RWPE2 (cell line): ENCODE measurements at regions not wholly inside any gene's neighbourhood (a gene's known extent, or its start where the extent isn't known, plus 50 kb on each side); places are given as distances from the start of the nearest gene placed in this dataset.
"Not testable (repeated sequence)": the region's sequence is repeated elsewhere in the genome, so short reads cannot be mapped to it uniquely, and the experiment has no call there.

Source experiments
- ATAC-seq: fragments of 200-7000 bp; cut with Tn5 transposase; 3 replicates; pipeline ENCODE4 v1.9.1; 2021; ENCODE audit warnings: low read depth
- DNase-seq: peaks from one replicate; pipeline ENCODE4 v3.0.0-alpha.2; 2020; ENCODE audit warnings: low spot score
- H3K27ac ChIP-seq: fragments of 450-650 bp; 2 replicates; pipeline ENCODE4 v1.5.1; 2017; ENCODE audit warnings: mild to moderate bottlenecking; ENCODE audit not compliant: poor library complexity, severe bottlenecking
- H3K27me3 ChIP-seq: fragments of 250-450 bp; sonication (Bioruptor Pico); 2 replicates; pipeline ENCODE4 v1.5.1; 2021; ENCODE audit warnings: mild to moderate bottlenecking, moderate library complexity; ENCODE audit not compliant: insufficient read depth, poor library complexity, severe bottlenecking
- H3K36me3 ChIP-seq: fragments of 250-450 bp; sonication (Bioruptor Pico); 2 replicates; pipeline ENCODE4 v1.5.1; 2020; ENCODE audit warnings: low read depth, mild to moderate bottlenecking, moderate library complexity
- H3K4me1 ChIP-seq: fragments of 250-450 bp; sonication (Bioruptor Pico); 2 replicates; pipeline ENCODE4 v1.5.1; 2021; ENCODE audit warnings: mild to moderate bottlenecking, moderate library complexity; ENCODE audit not compliant: insufficient read depth, poor library complexity, severe bottlenecking
- H3K4me3 ChIP-seq: fragments of 250-450 bp; sonication (Bioruptor Pico); 2 replicates; pipeline ENCODE4 v1.5.1; 2021; ENCODE audit warnings: mild to moderate bottlenecking, moderate library complexity; ENCODE audit not compliant: severe bottlenecking
- H3K9me3 ChIP-seq: fragments of 250-450 bp; sonication (Bioruptor Pico); 2 replicates; pipeline ENCODE4 v1.5.1; 2021; ENCODE audit warnings: mild to moderate bottlenecking, moderate library complexity; ENCODE audit not compliant: severe bottlenecking
- CTCF ChIP-seq: fragments of 450-650 bp; IDR thresholded peaks from one replicate; pipeline ENCODE4 v1.5.1; 2017; ENCODE audit warnings: mild to moderate bottlenecking, moderate library complexity; ENCODE audit not compliant: poor library complexity, severe bottlenecking

- Histone ChIP-seq H3K4me1 (no peaks in the 10 kb centered on the region), H3K4me3 (no peak overlapping the region), H3K27ac (no peak overlapping the region), H3K36me3 (no peaks in the 10 kb centered on the region), H3K27me3 (peaks cover 31% of the 10 kb centered on the region), H3K9me3 (no peaks in the 10 kb centered on the region)
- ATAC-seq (no peak; the same call in 2 of the 3 replicates), DNase-seq (no peak)
- TF ChIP-seq CTCF: no peak
Observed at GRCh38 chr5:152466085-152466745, 61.1 kb upstream of the NMUR2 start.

- TF ChIP-seq CTCF: no peak
- ATAC-seq: no peak
- Histone ChIP-seq H3K27ac (no peak overlapping the region), H3K9me3 (no peaks in the 10 kb centered on the region), H3K4me1 (no peaks in the 10 kb centered on the region), H3K27me3 (peaks cover 32% of the 10 kb centered on the region), H3K4me3 (no peak overlapping the region), H3K36me3 (no peaks in the 10 kb centered on the region)
- DNase-seq: no peak
Observed at GRCh38 chr5:152470167-152470566, 65.1 kb upstream of the NMUR2 start.

DNA sequence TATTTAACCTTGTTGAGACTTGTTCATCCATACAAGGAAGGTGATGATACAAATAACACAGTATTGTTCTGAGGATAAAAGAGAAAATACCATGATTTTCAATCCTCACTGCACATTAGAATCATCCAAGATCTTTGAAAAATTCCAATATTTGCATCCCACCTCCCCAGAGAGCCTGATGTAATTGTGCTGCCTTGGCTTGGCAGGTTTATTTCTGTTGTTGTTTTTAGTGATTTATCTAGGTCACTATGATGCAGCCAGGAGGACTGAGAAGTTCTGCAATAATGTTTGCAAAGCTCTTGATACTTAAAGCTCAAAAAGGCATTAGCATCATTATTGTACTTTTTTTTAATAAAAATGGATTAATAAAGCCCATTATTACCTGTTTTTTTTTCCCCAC lies 67.0 kb upstream of the NMUR2 start:
- Histone ChIP-seq H3K9me3 (no peaks in the 10 kb centered on the region), H3K27ac (no peak overlapping the region), H3K4me3 (no peak overlapping the region), H3K4me1 (no peaks in the 10 kb centered on the region), H3K27me3 (peaks cover 32% of the 10 kb centered on the region), H3K36me3 (no peaks in the 10 kb centered on the region)
- DNase-seq (no peak), ATAC-seq (no peak)
- no peak for TF ChIP-seq CTCF

DNA sequence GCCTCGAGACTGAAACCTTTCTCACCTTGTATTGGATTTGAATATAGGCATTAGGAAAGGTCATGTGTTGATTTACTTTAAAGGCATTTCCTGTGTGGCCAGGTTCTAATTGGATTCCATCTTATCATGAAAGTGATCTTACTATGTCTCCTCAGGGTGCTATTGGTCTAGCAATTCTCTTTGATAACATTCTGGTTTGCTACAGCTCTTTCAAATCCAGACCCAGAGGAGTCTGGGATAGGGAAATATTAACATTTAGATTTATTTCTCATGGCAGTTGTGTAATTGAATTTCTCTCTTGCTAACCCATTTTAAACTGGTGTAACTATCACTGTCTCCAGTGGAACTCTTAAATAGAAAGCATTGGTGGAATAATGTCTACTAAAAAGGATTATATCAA lies 69.9 kb upstream of the NMUR2 start:
- DNase-seq (no peak), ATAC-seq (no peak)
- H3K27me3 ChIP-seq: peaks cover 17% of the 10 kb centered on the region
- H3K4me1 ChIP-seq: no peaks in the 10 kb centered on the region
- no peaks in the 10 kb centered on the region for H3K9me3 ChIP-seq
- no peak overlapping the region for H3K4me3 ChIP-seq
- no peaks in the 10 kb centered on the region for H3K36me3 ChIP-seq
- no peak overlapping the region for H3K27ac ChIP-seq
- TF ChIP-seq CTCF: no peak

GRCh38 chr5:152477536-152477935 lies 72.5 kb upstream of the NMUR2 start:
- no peaks in the 10 kb centered on the region for H3K36me3 ChIP-seq
- no peak overlapping the region for H3K4me3 ChIP-seq
- H3K9me3 ChIP-seq: no peaks in the 10 kb centered on the region
- no peaks in the 10 kb centered on the region for H3K4me1 ChIP-seq
- H3K27me3 ChIP-seq: peaks cover 7% of the 10 kb centered on the region
- TF ChIP-seq CTCF: no peak
- no peak overlapping the region for H3K27ac ChIP-seq
- no peak for DNase-seq
- no peak for ATAC-seq

DNA sequence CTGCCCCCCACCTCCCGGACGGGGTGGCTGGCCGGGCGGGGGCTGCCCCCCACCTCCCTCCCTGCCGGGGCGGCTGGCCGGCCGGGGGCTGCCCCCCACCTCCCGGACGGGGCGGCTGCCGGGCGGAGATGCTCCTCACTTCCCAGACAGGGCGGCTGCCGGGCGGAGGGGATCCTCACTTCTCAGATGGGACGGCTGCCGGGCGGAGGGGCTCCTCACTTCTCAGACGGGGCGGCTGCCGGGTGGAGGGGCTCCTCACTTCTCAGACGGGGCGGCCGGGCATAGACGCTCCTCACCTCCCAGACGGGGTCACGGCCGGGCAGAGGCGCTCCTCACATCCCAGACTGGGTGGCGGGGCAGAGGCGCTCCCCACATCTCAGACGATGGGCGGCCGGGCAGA lies 74.8 kb upstream of the NMUR2 start:
- not testable (repeated sequence) for H3K27ac ChIP-seq, H3K36me3 ChIP-seq, H3K4me3 ChIP-seq, ATAC-seq, H3K9me3 ChIP-seq, H3K4me1 ChIP-seq, H3K27me3 ChIP-seq, DNase-seq

DNA sequence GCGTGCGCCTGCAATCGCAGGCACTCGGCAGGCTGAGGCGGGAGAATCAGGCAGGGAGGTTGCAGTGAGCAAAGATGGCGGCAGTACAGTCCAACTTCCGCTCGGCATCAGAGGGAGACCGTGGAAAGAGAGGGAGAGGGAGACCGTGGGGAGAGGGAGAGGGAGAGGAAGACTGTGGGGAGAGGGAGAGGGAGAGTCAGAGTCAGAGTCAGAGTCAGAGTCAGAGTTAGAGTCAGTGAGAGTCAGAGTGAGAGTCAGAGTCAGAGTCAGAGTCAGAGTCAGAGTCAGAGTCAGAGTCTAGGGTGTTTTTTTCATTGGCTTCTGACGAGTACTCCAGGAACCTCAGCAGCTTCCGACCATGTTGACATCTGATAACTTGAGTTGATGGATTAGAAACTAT lies 75.6 kb upstream of the NMUR2 start:
- not testable (repeated sequence) for DNase-seq, H3K27ac ChIP-seq, H3K27me3 ChIP-seq, H3K4me1 ChIP-seq, H3K36me3 ChIP-seq, H3K4me3 ChIP-seq, H3K9me3 ChIP-seq
- peak; percentile 25; the same call in 1 of the 3 replicates for ATAC-seq
